Islet precursor cell (in vitro differentiated cells): ENCODE measurements at regions not wholly inside any gene's neighbourhood (a gene's known extent, or its start where the extent isn't known, plus 50 kb on each side); places are given as distances from the start of the nearest gene placed in this dataset.
"Not testable (repeated sequence)": the region's sequence is repeated elsewhere in the genome, so short reads cannot be mapped to it uniquely, and the experiment has no call there.

Experiments
- DNase-seq: peaks from one replicate; pipeline ENCODE4 v3.0.0-alpha.2; 2018

- no peak for DNase-seq
Observed at GRCh38 chr5:27491047-27491446, 452.7 kb upstream of the CDH9 start.

DNA sequence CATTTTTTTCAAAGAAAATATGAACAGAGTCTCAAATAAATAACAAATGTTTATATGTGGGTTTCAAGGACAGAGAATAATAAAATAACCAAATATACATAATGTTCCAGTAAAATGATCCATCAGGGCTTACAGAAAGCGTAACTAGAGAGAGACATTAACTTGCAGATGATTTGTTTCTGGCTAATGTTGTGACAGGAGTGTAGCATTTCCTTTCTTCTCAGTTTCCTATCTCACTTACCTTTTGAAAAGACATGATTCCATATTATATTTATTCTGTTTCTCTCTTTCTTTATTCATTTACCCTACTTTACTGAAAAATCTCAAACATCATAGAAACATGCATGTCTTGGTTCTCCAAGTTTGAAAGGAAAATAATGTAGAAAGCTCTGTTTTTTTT, 451.3 kb upstream of the CDH9 start:
- DNase-seq, result no peak

GRCh38 chr5:27482663-27483062, 444.3 kb upstream of the CDH9 start:
- no peak for DNase-seq

- DNase-seq, result no peak
Observed at GRCh38 chr5:27479859-27480258, 441.5 kb upstream of the CDH9 start.

DNA sequence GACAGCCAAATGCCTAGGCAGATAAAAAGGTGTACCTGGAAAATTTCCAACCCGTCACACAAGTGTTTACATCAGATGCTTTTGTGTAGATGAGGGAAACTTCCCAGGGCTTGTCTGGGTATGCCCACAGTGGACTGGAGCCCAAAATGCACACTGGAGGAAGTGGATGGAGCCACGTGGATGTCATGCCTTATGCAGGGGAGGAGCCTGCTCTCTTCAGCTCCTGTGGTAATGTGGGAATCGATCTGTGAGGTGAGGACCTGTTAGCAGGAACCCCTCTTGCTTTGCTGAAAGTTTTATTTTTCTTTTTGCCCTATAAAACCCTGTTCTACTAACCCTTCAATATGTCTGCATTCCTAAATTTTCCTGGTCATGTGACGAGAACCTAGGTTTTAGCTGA, 439.2 kb upstream of the CDH9 start:
- DNase-seq, result no peak

DNA sequence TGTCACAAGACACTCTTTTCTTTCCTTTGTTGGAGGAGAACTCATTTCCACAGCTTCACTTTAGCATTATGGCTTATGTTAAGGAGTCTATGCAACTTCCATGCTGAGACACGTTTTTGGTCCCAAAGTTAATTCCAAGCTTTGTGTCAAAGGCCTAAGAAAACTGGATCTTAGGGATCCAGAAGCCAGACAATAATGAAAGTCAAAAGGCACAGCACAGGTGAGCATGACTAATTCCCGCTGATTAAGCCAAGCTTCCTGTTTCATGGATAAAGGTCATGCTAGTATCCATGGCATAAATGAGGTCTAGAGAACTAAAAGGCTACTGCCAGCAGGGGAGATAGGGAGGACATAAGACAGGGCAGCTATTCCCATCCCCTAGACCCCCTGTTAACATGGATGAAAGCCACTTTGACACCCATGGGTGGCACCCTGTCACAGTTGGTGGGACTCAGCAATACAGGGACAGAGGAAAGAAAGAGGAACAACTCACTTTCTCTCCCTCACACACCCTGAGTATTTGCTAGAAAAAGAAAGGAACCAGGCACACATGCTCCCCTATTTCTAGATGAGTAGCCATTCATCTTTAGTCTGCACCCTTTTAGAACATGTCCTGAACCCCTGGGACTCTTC, 438.1 kb upstream of the CDH9 start:
- DNase-seq, result no peak

DNA sequence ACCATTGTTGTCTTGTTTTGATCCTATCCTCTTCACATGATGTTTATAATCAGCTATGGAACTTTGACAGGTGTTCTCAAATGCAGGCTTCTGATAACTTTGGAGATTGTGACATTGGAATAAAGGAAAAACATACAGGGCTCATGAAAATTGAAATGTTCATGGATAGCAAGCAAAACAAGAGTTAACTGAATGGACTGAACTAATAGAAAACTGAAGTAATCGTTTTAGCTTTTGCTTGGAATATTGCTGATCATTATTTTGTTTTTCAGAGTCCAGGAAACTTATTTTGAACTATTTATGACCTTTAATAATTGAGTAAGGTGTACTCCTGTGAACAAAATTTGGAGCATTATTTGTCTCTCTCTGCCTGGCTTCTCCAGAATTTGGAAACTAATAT, 436.7 kb upstream of the CDH9 start:
- no peak for DNase-seq

DNA sequence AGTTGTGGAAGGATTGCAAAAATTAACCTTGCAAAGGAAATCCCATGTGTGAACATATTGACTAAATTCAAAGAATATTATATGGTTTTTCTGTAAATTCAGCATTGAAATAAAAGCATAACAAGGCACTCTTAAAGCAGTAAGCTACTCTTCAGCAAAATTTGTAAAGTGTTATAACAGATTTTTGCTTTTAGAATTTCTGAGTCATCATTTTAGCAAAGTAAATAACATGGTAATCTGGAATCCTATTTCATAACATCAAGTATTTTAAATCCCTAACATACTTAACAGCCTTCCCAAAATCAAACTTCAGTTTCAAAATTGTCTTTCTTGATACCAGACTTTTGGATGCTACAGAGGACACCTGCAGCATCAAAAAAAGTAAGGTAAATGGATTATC, 436.0 kb upstream of the CDH9 start:
- DNase-seq, result no peak

DNA sequence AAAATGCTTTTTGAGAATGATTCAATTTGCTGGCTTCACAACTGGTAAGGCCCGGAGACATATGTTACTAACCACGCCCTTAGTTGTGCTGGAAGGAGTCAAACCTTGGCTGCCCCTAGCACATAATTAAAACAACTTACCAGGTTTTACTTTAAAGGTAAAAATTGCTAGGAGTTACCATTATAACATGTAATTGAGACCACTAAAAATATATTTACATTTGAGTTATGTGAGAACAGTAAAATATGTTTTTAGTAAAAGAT, 435.6 kb upstream of the CDH9 start:
- no peak for DNase-seq

- DNase-seq, result no peak
Observed at GRCh38 chr5:27473307-27474046, 435.1 kb upstream of the CDH9 start.

GRCh38 chr5:27472871-27473270, 434.5 kb upstream of the CDH9 start:
- no peak for DNase-seq

- DNase-seq, result peak; percentile 98
Observed at GRCh38 chr5:27472000-27472763, 433.8 kb upstream of the CDH9 start.

DNA sequence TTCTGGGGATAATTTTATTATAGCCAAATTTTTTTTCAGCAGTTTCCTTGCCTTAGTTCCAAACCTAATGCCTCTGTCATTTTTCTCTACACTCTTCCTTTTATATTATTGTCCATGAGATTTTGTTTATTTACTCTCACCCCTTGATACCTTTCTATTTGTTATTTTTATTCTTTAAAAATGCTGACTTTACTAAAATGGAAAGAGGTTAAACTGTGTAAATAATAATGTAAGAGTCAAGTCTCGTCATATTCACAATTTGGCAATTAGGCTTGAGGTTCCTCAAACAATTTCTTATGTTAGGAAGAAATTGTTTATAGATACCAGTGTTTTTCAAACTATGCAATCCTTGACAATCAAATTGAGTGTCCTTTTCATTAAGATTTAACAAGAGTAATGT, 428.6 kb upstream of the CDH9 start:
- no peak for DNase-seq

DNA sequence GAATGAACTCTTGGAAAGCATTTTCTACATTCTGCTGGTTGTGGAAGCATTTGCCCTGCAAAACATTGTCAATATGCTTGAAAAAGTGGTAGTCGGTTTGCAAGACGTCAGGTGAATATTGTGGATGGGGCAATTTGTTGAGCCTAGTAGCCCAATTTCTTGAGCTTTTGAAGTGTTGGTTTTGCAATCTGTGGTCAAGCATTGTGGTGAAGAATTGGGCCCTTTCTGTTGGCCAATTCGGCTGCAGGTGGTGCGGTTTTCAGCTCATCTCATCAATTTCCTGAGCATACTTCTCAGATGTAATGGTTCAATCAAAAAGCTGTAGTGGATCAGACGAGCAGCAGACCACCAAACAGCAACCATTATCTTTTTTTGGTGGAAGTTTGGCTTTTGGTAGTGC, 426.8 kb upstream of the CDH9 start:
- DNase-seq, result no peak

DNA sequence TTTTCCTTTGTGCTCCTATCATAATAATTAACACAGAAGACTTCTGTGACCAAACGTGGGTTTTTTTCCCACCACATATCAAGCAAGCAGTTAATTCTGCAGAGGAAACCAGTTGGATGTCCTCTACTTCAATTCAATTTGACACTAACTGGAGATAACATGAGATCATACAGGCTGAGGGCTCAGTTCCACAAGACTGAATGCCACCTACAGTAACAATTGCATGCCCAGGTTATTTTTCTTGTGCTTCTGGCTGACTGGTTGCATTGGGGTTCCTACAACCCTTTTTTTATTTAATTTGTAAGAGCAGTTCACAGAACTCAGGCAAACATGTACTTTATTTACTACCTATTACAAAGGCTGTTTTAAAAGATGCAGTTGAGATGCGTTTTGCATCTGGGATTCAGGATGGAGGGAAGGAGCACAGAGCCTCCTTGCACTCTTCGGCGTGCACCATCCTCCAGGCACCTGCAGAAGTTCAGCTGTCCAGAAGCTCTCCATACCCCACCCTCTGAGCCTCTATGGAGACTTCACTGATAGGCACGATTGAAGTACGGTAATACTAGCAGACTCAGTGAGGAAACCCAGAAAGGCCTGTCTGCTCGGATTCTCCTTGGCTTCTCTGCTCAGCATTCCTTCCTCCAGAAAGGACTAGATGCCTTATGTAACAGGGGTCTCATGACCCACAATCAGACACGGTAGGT, 425.2 kb upstream of the CDH9 start:
- DNase-seq, result no peak

- DNase-seq, result no peak
Observed at GRCh38 chr5:27462936-27463335, 424.6 kb upstream of the CDH9 start.

GRCh38 chr5:27458287-27458686, 419.9 kb upstream of the CDH9 start:
- DNase-seq, result no peak

- DNase-seq, result no peak
Observed at GRCh38 chr5:27451377-27451776, 413.0 kb upstream of the CDH9 start.

DNA sequence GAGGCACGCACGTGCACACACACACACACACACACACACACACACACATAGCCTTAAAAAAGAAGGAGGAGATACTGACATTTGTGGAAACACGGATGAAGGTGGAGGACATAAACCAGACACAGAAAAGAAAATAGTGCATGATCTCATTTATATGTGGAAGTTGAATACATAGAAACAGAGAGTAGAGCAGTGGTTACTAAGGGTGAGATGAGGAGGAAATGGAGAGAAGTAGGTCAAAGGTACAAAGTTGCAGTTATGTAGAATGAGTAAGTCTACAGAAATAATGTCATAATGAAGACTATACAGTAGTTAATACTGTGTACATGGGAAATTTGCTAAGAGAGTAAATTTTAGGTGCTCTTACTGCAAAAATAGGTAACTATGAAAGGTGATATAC, 412.2 kb upstream of the CDH9 start:
- DNase-seq, result no peak

DNA sequence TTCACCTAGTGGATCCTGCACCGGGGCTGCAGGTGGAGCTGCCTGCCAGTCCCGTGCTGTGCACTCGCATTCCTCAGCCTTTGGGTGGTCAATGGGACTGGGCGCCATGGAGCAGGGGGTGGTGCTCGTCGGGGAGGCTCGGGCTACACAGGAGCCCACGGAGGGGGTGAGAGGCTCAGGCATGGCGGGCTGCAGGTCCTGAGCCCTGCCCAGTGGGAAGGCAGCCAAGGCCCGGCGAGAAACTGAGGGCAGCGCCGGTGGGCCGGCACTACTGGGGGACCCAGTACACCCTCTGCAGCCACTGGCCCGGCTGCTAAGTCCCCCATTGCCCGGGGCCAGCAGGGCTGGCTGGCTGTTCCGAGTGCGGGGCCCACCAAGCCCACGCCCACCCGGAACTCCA, 401.0 kb upstream of the CDH9 start:
- DNase-seq, result not testable (repeated sequence)

DNA sequence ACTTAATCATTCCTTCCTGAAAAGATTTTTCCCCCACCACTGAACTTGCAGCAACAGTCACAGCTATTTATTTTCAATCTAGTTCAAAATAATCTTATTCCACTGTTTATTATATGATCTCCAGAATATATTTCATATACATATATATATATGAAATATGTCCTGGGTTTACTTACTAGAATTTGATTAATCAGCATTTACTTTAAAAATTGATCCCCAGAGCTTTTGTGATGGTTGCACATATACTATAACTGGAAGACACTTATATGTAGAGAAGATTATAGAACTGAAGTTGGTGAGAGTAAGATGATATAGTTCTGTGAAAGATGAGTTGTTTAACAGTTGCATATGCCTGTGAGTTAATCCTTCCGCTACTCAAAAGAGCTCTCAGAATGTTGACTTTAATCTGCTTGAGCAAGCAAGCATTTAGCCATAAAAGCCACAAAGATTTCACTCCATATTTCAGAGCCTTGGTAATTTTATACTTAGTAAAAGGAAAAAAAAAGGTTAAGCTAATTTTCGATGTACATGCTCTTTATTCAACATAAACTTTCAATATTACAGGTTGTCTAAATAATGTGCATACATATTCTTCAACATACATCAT, 399.3 kb upstream of the CDH9 start:
- no peak for DNase-seq

- no peak for DNase-seq
Observed at GRCh38 chr5:27434335-27434734, 395.9 kb upstream of the CDH9 start.

- DNase-seq, result no peak
Observed at GRCh38 chr5:27414099-27414498, 375.7 kb upstream of the CDH9 start.
